Neuronal stem cell (in vitro differentiated cells): ENCODE measurements at regions not wholly inside any gene's neighbourhood (a gene's known extent, or its start where the extent isn't known, plus 50 kb on each side); places are given as distances from the start of the nearest gene placed in this dataset.
A peak's percentile ranks its signal among the peaks of the same experiment; 100 is the strongest.

Experiments used
- DNase-seq: peaks from one replicate; pipeline ENCODE4 v3.0.0-alpha.2; 2013; ENCODE audit warnings: low spot score
- H2AFZ ChIP-seq: one replicate; pipeline ENCODE4 v1.6.1; 2013; ENCODE audit warnings: mild to moderate bottlenecking, low read length, inconsistent platforms
- H2AK5ac ChIP-seq: 2 replicates; pipeline ENCODE4 v1.6.1; 2013; ENCODE audit warnings: low read depth, mild to moderate bottlenecking, inconsistent platforms, low read length, moderate library complexity, mixed read lengths
- H2BK120ac ChIP-seq: 2 replicates; pipeline ENCODE4 v1.6.1; 2013; ENCODE audit warnings: low read depth, mild to moderate bottlenecking, inconsistent platforms, low read length, moderate library complexity, mixed read lengths
- H2BK12ac ChIP-seq: one replicate; pipeline ENCODE4 v1.6.1; 2013; ENCODE audit warnings: low read length, inconsistent platforms
- H2BK15ac ChIP-seq: 2 replicates; pipeline ENCODE4 v1.6.1; 2013; ENCODE audit warnings: mild to moderate bottlenecking, low read length, inconsistent platforms, mixed read lengths
- H2BK5ac ChIP-seq: one replicate; pipeline ENCODE4 v1.6.1; 2013; ENCODE audit warnings: inconsistent platforms, mild to moderate bottlenecking, low read length, moderate library complexity
- H3K14ac ChIP-seq: one replicate; pipeline ENCODE4 v1.6.1; 2013; ENCODE audit warnings: low read length, inconsistent platforms
- H3K18ac ChIP-seq: 2 replicates; pipeline ENCODE4 v1.6.1; 2013; ENCODE audit warnings: low read length, inconsistent platforms
- H3K23ac ChIP-seq: 2 replicates; pipeline ENCODE4 v1.6.1; 2013; ENCODE audit warnings: low read depth, mild to moderate bottlenecking, mixed read lengths, low read length, inconsistent platforms; ENCODE audit not compliant: poor library complexity
- H3K27ac ChIP-seq: replicated peaks from 3 replicates; pipeline ENCODE4 v1.5.1; 2013; ENCODE audit warnings: low read length, inconsistent platforms
- H3K27me3 ChIP-seq, 3 experiments: 2 replicates each; pipeline ENCODE4 v1.6.1; 2013; ENCODE audit warnings: low read length in 3 of 3, mild to moderate bottlenecking in 2 of 3, inconsistent platforms in 1 of 3, low read depth in 1 of 3, mixed read lengths in 1 of 3, moderate library complexity in 1 of 3; ENCODE audit not compliant: control insufficient read depth in 3 of 3, insufficient read depth in 3 of 3
- H3K36me3 ChIP-seq, 2 donors: replicated peaks in 1 of 2; 2 replicates each; pipeline ENCODE4 v1.6.1; 2013; ENCODE audit warnings: low read length in 2 of 2; ENCODE audit not compliant: control insufficient read depth in 2 of 2, insufficient read depth in 2 of 2
- H3K4ac ChIP-seq: 2 replicates; pipeline ENCODE4 v1.6.1; 2013; ENCODE audit warnings: inconsistent platforms, mild to moderate bottlenecking, low read length, moderate library complexity
- H3K4me1 ChIP-seq, 2 donors: 1 replicate in 1 of 2; 2 replicates in 1 of 2; pipeline ENCODE4 v1.6.1; 2013; ENCODE audit warnings: low read length in 2 of 2, low read depth in 1 of 2; ENCODE audit not compliant: control insufficient read depth in 2 of 2, insufficient read depth in 1 of 2
- H3K4me2 ChIP-seq: one replicate; pipeline ENCODE4 v1.6.1; 2013; ENCODE audit warnings: mild to moderate bottlenecking, low read length, inconsistent platforms; ENCODE audit not compliant: insufficient read depth, poor library complexity, severe bottlenecking
- H3K4me3 ChIP-seq, 2 donors: 2 replicates each; pipeline ENCODE4 v1.5.1; 2013; ENCODE audit warnings: low read length in 2 of 2, mild to moderate bottlenecking in 2 of 2, inconsistent platforms in 1 of 2, moderate library complexity in 1 of 2
- H3K79me1 ChIP-seq: one replicate; pipeline ENCODE4 v1.6.1; 2013; ENCODE audit warnings: low read depth, mild to moderate bottlenecking, inconsistent platforms, low read length, moderate library complexity
- H3K9ac ChIP-seq: one replicate; pipeline ENCODE4 v1.6.1; 2013; ENCODE audit warnings: mild to moderate bottlenecking, low read depth, low read length, inconsistent platforms; ENCODE audit not compliant: poor library complexity
- H3K9me3 ChIP-seq, 2 donors: replicated peaks in 1 of 2; 2 replicates each; pipeline versions ENCODE3 to v1.6.1; 2013; ENCODE audit warnings: low read length in 2 of 2, mild to moderate bottlenecking in 2 of 2, inconsistent platforms in 1 of 2, low read depth in 1 of 2, mixed read lengths in 1 of 2, moderate library complexity in 1 of 2; ENCODE audit not compliant: control insufficient read depth in 2 of 2, insufficient read depth in 1 of 2
- H4K8ac ChIP-seq: one replicate; pipeline ENCODE4 v1.6.1; 2013; ENCODE audit warnings: low read depth, mild to moderate bottlenecking, inconsistent platforms, low read length, moderate library complexity
- H4K91ac ChIP-seq: one replicate; pipeline ENCODE4 v1.6.1; 2013; ENCODE audit warnings: low read length, low read depth, mild to moderate bottlenecking, inconsistent platforms; ENCODE audit not compliant: poor library complexity
- WGBS, 2 donors: extraction: QIAGEN DNeasy Blood & Tissue Kit; methylation state at CpG; one replicate each; pipeline ENCODE4 v1.1.7; 2013; ENCODE audit warnings: missing lambda C conversion rate in 2 of 2, mixed read lengths in 1 of 2; ENCODE audit not compliant: insufficient read length in 2 of 2, insufficient replicate concordance in 1 of 2; ENCODE audit errors: extremely low coverage in 2 of 2; 5-methylcytosine and 5-hydroxymethylcytosine counted together

DNA sequence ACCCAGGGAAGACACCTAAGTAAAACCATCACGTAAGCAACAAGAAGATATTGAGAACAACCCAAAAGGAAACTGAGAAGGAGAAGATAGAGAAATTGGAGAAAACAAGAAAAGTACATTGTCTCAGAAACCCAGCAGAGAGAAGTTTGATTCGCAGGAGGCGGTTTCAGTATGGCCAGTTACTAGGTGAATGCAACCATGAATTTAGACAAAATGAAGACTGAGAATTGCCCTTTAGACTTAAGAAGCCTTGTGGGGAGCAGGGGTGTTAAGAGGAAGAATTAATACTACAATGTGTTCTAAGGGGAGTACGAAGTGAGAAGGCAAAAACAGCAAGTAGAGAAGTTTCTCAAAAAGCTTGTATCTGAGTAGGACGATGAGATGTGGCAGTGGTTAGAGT lies 229.3 kb upstream of the NEIL3 start:
- no peak overlapping the region for H3K14ac ChIP-seq
- no peak overlapping the region for H3K27ac ChIP-seq
- H2AK5ac ChIP-seq: no peak overlapping the region
- H2BK5ac ChIP-seq: no peak overlapping the region
- H3K4ac ChIP-seq: no peak overlapping the region
- H2AFZ ChIP-seq: peak overlapping the region; percentile 51
- no peak overlapping the region for H3K4me2 ChIP-seq
- peaks cover 0 to 5% of the 10 kb centered on the region in 2 donors for H3K4me1 ChIP-seq
- H2BK12ac ChIP-seq: no peak overlapping the region
- no peak for DNase-seq
- H2BK15ac ChIP-seq: no peak overlapping the region
- H3K18ac ChIP-seq: no peak overlapping the region
- no peak overlapping the region for H4K91ac ChIP-seq
- H3K4me3 ChIP-seq: no peak overlapping the region
- no peak overlapping the region for H3K23ac ChIP-seq
- H3K9ac ChIP-seq: no peak overlapping the region
- no peaks in the 10 kb centered on the region for H3K36me3 ChIP-seq
- H3K79me1 ChIP-seq: no peaks in the 10 kb centered on the region
- H4K8ac ChIP-seq: no peak overlapping the region
- no peak overlapping the region for H2BK120ac ChIP-seq
- H3K9me3 ChIP-seq: no peaks in the 10 kb centered on the region
- no peaks in the 10 kb centered on the region for H3K27me3 ChIP-seq
- WGBS, 2 donors: no CpG with 5 or more reads among the region's 5 CpGs

- Histone ChIP-seq H2BK5ac (no peak overlapping the region), H3K79me1 (no peaks in the 10 kb centered on the region), H3K27me3 (no peaks in the 10 kb centered on the region), H3K27ac (no peak overlapping the region), H4K91ac (no peak overlapping the region), H3K4me1 (no peaks in the 10 kb centered on the region), H3K23ac (no peak overlapping the region), H2BK120ac (no peak overlapping the region), H3K9me3 (no peaks in the 10 kb centered on the region), H4K8ac (no peak overlapping the region), H3K9ac (no peak overlapping the region), H3K14ac (no peak overlapping the region), H2BK15ac (no peak overlapping the region), H2AK5ac (no peak overlapping the region), H3K36me3 (no peaks in the 10 kb centered on the region), H2AFZ (no peak overlapping the region), H3K4me2 (no peak overlapping the region), H3K4me3 (no peak overlapping the region), H2BK12ac (no peak overlapping the region), H3K4ac (no peak overlapping the region), H3K18ac (no peak overlapping the region)
- WGBS, 2 donors: no CpG with 5 or more reads among the region's 4 CpGs
- DNase-seq: no peak
Observed at GRCh38 chr4:177087060-177087459, 222.6 kb upstream of the NEIL3 start.

DNA sequence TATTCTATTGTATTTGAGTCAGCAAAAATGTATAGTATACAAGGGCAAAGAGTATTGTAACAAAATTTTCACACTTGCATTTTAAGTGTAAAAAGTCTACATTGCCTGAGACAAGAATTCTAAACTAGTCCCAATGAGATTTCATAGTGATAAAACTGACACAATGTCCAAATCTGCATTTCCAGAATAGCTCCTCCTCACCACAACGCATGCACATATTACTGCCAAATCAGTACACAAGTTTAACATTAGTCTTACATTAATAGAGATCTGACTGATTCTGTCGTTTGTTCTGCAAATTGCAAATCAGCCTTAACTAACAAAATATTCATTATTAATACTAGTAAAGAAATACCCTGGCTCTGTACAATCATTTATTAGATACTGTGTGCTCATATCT lies 222.2 kb upstream of the NEIL3 start:
- no peak overlapping the region for H3K14ac ChIP-seq

DNA sequence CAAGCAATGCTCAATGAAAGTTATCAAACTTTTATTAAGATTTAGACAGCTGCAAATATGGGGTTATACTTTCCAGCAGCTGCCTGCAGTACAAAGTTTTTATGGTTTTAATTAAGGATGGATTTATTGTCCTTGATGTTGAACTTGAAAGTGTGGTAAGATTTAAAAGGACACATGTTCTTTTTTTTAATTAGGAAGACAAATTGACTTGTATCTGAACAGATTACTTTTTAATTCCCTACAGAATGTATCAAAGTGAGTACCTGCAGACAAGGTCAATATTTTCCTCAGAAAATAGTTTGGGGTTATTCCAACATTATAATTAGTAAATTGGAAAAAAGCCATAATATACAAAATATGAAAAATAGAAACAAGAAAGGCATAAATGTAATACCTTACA lies 218.2 kb upstream of the NEIL3 start:
- no peak overlapping the region for H2AFZ ChIP-seq
- H2BK5ac ChIP-seq: no peak overlapping the region
- no peak overlapping the region for H3K14ac ChIP-seq
- DNase-seq: no peak
- no peak overlapping the region for H2BK120ac ChIP-seq
- no peak overlapping the region for H3K4me3 ChIP-seq
- no peak overlapping the region for H3K23ac ChIP-seq
- H2BK15ac ChIP-seq: no peak overlapping the region
- H3K4me2 ChIP-seq: no peak overlapping the region
- no peak overlapping the region for H3K27ac ChIP-seq
- H4K8ac ChIP-seq: no peak overlapping the region
- no peaks in the 10 kb centered on the region for H3K36me3 ChIP-seq
- no peak overlapping the region for H3K9ac ChIP-seq
- no peak overlapping the region for H3K18ac ChIP-seq
- no peak overlapping the region for H2AK5ac ChIP-seq
- H3K4me1 ChIP-seq: no peaks in the 10 kb centered on the region
- no peak overlapping the region for H4K91ac ChIP-seq
- no peaks in the 10 kb centered on the region for H3K79me1 ChIP-seq
- H3K9me3 ChIP-seq: no peaks in the 10 kb centered on the region
- no peaks in the 10 kb centered on the region for H3K27me3 ChIP-seq
- no peak overlapping the region for H2BK12ac ChIP-seq
- H3K4ac ChIP-seq: no peak overlapping the region

More for the DNA sequence above, 222.2 kb upstream of the NEIL3 start:
- no peak overlapping the region for H3K18ac ChIP-seq
- no peak overlapping the region for H2BK15ac ChIP-seq
- no peaks in the 10 kb centered on the region for H3K4me1 ChIP-seq
- no peak overlapping the region for H3K9ac ChIP-seq
- no CpG with 5 or more reads among the region's 2 CpGs for WGBS, 2 donors
- H3K27me3 ChIP-seq: no peaks in the 10 kb centered on the region
- no peaks in the 10 kb centered on the region for H3K36me3 ChIP-seq
- H2BK5ac ChIP-seq: no peak overlapping the region
- H3K4me3 ChIP-seq: no peak overlapping the region
- no peak overlapping the region for H3K4ac ChIP-seq
- no peaks in the 10 kb centered on the region for H3K79me1 ChIP-seq
- H4K8ac ChIP-seq: no peak overlapping the region
- H3K23ac ChIP-seq: no peak overlapping the region
- no peak overlapping the region for H3K27ac ChIP-seq
- DNase-seq: no peak
- no peak overlapping the region for H2AK5ac ChIP-seq
- no peak overlapping the region for H2BK120ac ChIP-seq
- H4K91ac ChIP-seq: no peak overlapping the region
- no peak overlapping the region for H2BK12ac ChIP-seq
- no peak overlapping the region for H2AFZ ChIP-seq
- H3K9me3 ChIP-seq: no peaks in the 10 kb centered on the region
- H3K4me2 ChIP-seq: no peak overlapping the region
